NCI-H526 (cell line): ENCODE measurements at regions not wholly inside any gene's neighbourhood (a gene's known extent, or its start where the extent isn't known, plus 50 kb on each side); places are given as distances from the start of the nearest gene placed in this dataset.
A peak's percentile ranks its signal among the peaks of the same experiment; 100 is the strongest.

Experiments used
- DNase-seq, 2 experiments: peaks; one replicate each; lab custom pipeline; 2025; lab: John Stamatoyannopoulos, UW

DNA sequence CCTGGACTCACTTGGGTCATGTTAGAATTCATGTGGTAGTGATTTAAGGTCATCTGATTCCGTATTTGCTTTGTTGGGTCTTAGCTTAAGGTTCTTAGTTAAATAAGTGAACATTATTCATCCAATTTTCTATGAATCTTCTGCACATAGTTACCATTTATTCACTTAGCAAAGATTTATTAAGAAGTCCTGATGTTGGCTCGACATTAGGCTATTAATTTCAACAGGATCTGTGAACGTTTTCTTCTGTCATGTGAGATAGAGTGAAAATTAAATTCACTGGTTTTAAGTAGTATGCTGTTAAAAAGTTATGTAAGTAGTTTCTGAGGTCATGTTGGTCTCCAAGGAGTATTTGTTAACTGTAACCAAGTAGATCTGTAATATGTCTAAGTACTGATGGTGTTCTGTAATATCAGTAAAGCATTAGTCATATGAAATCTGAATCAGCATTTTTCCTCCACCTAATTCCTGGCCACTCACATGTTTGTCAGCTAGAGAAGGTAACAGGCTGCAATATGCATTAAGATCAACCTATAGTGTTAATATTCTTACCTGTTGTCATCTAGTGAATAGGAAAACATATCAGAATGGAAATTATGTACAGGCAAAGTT lies 155.6 kb downstream of the PCDH7 start:
- no peak for DNase-seq

DNA sequence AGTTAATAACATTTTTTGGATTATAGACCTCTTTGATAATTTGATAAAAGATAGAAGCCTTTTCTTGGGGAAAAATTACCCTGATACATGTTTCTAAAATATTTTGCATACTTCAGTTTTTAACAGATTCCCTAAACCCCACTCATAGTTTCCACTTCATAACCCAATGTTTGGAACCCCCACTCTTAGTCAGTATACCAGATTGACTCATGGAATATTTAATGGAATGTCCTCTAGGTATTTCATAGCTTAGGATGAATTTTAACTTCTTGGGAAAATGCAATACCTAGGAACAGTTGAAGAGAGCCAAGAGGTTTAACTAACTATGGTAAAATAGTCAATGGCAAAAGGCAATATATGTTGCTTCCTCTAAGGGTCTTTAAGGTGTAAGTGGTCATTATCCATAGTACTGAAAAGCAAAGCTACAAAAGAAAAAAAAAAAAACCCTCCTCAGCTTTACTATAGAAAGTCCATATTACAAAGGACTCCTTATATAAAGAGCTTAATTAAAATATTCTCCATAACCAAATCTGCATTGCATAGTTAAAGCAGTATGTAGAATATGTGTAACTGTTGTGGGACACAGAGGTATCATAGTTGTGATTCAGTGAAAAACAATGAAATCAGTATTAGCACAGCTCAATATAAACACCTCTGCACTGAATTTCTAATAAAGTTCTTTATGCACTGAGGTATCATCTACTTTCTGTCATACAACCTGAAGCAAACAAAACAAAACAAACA lies 159.9 kb downstream of the PCDH7 start:
- peak; percentile 32 to 53 for DNase-seq

DNA sequence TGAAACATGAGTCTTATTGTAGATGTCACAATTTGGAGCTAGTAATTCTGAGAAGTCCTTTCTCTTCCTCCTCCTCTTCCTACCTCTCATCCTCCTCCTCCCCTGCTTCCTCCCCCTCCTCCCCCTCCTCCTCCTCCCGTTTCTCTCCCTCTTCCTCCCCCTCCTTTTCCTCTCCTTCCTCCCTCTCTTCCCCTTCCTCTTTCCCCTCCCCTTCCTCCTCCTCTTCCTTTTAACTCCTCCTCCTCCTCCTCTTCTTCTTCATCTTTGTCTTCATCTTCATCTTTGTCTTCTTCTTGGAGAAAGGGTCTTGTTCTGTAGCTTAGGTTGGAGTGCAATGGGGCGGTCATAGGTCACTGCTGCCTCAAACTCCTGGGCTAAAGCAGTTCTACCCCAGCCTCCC lies 161.8 kb downstream of the PCDH7 start:
- no peak for DNase-seq

DNA sequence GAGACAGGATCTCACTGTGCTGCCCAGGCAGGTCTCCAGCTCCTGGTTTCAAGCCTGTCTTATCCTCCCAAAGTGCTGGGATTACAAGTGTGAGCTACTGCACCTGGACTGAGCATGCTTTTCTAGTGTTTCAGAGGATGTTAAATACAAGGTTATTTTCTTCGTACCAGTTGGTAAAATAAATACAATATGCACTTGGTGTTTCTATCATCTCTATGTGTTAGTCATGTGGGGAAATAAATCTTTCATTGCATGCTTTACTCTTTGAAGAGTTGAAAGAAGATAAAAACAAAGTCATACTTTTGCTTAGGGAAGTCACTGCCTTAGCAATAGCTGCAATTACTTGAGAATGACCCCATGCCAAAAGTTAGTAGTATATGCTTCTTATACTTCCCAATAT lies 162.3 kb downstream of the PCDH7 start:
- DNase-seq = no peak

DNA sequence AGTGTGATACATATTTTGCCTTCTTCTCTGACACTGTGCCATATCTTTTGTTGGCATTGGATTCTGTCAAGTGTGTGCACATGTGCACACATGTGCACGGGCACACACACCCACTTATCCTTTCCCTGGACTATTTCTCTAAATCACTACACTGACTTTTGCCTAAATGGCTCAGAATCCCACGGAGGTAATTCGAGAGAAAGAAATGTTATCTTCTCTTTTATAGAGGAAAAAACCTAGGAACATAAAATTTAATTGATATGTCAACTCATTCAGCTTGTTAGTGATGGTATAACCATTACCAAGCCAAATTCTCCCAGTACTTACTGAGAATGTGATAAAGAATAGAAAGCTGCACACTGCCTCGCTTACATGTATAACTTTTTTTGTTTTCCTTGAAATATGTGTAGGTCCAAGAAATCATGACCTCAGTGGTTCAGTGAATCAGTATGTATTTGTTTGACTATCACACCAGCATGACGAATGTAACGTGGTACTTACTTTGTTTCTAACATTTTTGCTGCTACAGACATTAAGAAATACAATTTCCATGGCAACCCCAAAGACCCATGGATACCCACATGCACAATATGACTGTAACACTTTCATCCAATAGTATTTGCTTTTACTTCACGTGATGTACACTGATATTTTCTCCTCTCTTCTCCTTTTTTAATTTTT lies 163.0 kb downstream of the PCDH7 start:
- DNase-seq = no peak

DNA sequence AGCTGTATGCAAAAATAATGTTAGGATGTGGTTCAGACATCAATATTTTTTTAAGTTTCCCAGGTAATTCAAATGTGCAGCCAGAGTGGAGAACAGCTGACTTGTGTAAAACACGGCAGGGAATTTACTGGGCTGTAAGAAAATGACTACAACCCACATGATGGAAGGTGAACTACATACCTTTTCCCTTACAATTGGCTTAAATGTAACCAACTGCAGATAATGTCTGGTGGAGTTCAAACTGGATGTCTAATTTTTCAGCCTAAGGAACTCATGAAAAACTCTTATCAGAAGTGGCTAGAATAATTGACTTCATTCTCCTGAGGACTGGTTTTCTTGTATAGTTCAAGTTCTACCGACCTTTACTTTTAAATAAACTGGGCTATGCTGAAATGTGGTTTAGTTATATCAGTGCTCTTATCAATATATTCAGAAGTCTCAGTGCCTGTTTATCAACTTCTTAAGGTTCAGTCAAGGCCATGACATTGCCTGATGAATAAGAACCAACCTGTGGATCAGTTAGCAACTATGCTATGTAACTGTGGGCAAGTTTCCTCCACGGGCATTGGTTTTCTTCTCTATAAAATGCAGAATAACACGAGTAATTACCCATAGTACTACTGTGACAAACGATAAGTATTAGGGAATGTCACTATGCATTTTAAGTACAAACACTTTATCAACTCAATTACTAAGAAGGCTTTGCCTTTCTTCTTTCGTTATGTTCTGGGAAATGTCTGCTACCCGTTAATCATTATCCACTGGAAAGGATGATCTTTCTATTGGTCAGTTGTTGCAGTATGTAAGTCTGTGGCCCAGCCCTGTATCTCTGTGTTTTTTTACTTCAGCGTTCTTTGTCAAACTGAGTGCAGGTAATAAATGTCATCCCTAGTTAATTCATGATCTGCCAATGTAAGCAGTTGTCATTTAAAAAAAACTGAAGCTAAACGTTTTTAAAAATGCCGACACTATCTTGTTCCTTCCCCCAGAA lies 181.6 kb downstream of the PCDH7 start:
- no peak for DNase-seq

DNA sequence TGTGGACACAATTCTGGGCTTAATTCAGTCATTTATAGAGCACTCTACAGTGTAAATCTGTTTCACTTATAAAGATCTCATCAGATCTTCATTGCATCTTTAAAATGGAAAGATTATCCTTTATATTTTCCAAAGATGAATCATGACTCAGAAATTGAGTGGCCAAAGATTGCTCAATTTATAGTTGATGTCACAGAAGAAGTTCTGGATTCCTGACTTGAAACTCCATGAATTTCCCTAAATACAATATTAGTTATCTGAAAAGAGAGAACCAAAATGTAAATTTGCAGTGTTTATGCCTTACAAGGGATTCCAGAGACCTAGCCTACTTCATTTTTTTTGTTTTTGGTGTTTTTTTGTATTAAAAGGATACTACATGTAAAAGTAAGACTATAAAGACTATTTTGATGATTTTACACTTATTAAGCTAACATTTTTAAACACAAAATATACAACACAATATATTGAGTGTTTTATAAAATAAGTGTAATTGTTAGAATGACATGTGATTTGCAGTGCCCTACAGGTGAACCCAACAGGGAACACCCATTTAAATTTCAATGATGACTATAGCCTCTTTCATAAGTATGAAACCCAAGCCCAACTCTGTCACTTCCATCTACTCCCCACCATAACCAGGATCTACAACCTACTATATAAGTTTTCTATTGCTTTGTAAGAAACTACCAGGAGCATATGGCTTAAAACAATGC lies 183.5 kb downstream of the PCDH7 start:
- no peak for DNase-seq

DNA sequence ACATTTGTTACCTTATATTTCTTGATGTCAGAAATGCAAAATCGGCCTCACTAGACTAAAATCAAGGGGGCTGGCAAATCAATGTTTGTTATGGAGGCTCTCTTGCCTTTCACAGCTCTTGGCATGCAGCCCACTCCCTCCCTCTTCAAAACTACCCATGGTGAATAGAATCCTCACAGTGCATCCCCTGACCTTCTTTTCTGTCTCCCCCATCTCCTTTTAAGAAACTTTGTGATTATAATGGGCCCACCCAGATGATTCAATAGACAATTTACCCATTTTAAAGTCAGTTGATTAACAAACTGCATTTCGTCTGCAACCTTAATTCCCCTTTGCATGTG lies 184.0 kb downstream of the PCDH7 start:
- DNase-seq = no peak

DNA sequence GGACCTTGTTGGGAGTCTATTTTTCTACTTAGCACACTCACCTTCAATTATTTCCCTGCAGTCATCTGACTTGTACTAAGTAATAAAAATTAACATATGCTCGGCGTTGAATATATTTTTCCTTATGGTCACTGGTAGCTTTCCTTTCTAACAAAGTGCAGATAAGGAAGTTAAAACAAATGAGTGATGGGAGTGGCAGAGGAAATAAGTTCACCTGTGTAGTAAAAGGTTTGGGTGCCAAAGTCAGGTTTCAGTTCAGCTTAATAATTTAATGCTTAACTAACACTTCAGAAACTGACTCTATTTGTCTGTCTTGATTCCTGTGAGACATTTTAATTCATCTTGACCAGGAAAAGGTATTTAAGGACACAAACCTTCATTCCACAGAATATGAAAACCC lies 184.4 kb downstream of the PCDH7 start:
- no peak for DNase-seq

DNA sequence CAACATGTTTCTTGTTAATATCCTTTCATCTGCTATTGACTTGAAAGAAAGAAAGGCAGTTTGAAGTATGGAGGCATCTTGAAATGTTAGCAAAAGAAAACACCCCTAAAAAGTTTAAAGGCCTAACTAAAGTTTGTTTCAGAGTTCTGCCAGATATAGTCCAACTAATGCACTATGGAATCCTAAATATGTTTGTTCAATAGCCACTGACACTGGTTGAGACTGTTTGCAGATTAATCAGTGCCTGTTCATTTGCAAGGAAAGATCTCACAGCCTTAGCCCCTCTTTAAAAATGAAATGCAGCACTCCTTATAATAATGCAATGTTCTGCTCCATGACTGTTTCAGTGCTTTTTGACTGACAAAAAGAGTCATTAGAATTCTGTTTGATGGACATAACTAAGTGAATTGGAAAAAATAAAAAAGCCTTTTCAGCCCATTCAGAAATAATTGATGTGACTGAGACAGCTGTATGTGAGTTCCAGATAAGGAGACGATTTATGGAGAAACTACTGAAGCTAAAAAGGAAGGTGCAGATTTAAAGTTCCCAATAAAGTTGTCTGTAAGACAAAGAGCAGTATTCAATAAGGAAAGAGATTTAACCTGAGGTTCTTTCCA lies 192.0 kb downstream of the PCDH7 start:
- no peak for DNase-seq

DNA sequence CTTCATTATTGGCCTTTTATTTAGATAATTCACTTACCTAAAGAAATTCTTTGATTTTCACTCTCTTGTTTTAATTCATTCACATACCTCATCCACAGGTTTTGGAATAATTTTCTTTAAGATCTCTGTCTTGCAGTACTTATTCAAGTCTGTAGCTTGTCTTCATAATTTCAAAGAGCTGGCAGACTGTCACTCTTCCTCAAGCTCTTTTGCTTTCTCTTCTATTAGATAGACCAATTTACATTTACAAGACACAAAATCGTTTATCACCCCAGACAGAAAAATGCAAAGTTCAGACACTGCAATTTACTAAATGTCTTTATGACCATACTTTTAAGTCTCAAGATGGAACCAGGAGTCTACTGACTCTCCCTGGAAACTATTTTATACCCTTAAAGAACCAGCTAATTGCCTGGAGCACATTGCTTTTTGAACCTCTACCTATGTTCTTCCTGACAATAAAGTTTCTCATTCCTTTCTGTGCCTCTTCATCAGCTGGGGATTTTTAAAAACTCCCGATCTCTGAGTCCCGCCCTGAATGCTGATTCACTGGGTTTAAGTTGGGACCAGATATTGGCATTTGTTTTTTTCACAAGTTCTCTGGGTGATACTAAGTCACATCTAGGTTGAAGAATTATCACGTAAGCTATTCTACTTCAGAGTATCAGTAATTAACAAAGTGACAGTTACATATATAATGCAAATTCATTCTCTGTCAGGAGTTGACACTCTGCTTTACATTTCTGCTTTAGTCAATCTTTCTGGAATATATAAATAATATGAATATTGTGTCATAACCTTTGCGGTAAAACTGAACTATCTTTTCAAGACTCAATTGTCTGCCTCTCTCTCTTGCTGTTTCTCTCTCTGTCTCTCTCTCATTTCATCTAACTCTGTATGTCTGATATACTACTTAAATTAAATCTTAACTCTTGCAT lies 196.4 kb downstream of the PCDH7 start:
- no peak for DNase-seq

DNA sequence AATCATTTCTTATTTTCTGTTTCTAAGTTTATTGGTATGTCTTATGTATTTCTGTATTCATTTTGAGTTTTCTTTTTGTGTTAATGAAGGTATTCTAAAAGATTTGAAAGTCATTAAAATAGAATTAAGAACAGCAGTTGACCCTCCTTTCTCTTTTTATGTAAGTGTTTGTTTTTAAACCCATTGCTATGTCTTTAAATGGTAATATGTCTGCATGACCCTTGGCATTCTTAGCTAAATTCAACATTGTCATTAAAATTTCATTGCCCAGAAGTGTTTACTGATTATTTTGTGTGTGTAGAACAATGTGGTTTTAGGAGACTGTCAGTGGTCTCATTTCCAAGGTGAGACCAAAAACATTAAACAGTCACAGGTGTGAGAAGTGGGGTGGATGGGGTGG lies 197.8 kb downstream of the PCDH7 start:
- no peak for DNase-seq

DNA sequence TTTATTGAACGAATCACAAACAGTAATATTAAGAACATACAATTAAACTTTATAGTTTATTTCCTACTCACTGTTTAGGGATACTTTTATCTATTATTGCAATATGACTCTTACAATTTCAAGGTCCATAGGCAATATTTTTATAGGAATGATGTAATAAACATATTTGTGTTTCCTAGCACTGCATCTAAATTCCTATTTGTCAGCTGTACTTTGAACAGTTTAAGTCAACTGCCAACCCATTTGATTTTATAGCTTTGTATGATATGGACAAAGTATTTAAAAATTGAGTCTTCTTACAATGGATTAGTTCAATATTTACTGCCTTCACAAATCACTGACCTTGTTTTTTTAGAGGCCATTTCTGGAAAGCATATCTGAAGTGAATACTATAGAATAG lies 199.3 kb downstream of the PCDH7 start:
- DNase-seq = no peak

DNA sequence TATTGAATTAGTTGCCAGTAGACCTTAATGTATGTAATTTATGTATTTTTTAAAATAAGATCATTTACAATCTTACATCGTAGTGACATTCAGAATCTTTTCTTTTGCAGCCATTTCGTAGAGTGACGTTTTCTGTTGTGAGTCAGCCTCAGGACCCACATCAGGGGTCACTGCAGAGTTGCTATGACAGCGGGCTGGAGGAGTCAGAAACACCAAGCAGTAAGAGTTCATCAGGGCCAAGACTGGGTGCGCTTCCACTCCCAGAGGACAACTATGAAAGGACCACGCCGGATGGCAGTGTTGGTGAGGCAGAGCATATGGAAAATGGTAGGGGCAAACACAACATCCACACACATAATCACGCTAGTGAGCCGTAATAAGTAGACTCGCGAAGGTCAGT lies 199.9 kb downstream of the PCDH7 start:
- no peak for DNase-seq

DNA sequence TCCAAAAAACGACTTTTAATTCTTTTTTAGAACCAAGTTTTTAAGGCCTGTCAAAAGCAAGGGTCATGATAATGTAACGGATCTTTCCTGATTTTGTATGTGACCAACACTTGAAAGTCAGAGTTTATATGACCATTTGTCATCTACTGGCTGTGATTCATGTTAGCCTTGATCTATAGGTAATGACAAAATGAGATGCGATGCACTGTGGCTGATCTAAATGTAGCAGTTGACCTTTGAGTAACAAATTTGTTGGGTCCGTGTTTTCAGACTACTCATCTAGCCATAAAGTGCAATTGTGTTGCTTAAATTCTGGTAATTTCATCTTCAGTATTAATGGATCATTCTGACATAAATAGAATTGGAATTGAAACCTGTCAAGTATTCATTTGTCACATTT lies 202.5 kb downstream of the PCDH7 start:
- DNase-seq = no peak

DNA sequence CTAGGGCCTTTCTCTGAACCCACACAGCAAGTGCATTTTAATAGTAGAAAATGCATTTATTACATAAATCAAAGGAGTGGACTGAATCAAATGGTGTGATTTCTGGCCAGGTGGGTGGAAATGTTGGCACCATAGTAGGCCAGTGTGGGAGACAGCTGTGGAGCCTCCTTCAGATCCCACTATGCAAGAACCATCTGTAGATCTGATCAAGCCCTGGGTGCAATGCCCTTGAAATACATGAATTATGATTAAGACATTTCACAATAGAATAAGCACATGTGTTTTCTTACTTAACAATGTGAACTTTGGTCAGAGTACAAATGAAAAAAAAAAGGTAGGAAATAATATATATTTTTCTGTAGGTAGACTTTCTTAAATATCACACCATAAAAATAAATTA lies 204.3 kb downstream of the PCDH7 start:
- no peak for DNase-seq

DNA sequence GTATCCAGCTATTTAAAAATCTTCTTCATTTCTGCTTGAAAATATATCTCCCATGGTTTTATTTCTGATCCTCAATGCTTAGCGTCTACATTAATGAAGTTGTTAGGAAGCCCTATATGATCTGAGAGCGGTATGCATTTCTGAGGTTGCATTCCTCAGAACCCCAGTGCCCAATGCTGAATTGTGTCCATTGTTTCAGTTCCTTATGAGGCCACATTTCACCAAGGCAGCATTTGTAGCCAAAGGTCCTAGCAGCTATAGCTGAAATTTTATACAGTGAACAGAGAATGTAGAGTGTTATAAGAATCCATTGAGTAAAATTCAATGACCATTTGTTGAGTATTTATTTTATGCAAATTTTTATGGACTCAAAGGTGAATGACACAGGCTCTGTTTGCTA lies 209.5 kb downstream of the PCDH7 start:
- peak; percentile 67 to 72 for DNase-seq

DNA sequence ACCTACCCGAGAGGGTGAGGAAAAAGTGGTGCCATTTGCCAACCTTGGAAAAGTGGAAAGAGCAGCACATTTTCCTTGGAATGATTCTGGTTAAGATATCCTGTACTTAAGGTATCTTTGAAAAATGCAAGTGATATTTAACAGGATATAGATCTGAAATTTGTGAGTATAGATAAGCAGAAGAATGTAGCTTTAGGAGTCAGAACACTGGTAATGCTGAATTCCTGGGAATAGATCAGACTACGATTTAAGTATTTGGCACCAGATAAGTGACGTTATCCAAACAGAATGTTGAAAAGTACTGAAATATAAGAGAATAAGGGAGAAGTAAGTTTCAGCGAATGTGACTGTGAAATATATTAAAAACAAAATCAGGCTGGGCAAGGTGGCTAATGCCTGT lies 210.1 kb downstream of the PCDH7 start:
- DNase-seq = no peak

DNA sequence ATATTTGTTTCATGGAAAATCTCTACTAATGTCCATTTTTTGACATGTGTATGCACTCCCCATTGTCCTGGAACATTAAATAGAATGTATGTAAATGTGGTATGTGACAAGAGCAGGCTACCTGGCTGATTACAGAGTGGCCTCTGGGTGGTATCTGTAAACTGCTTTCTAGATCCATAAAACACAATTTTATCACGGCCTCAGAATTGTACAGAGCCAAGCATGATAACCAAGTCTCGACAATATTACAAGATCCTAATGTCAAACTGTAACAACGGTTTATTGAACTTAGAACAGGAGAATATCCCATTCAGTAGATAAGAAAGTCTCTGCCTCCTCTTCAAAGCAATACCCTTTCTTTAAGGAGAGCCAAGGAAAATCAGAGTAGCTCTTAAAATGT lies 212.4 kb downstream of the PCDH7 start:
- no peak for DNase-seq

DNA sequence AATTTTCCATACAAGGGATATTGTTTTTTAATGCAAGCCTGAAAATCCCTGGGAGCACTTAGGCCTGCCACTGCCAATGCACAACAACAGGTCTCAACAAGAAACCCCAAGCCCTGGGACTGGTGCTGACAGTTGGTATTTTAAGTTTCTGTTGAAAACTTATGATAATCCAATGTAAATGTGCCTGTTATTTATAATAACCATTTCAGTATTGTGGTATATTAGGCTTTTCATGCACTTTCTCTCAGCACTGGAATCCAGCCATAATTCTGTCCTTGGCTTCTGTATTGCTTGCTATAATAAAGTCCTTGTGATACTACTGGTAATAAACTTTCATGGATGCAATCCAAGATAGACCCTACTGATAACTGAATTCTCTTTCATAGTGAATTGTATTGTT lies 218.9 kb downstream of the PCDH7 start:
- no peak for DNase-seq
